SK-N-MC (cell line): ENCODE measurements at regions not wholly inside any gene's neighbourhood (a gene's known extent, or its start where the extent isn't known, plus 50 kb on each side); places are given as distances from the start of the nearest gene placed in this dataset.

Source experiments
- EZH2 ChIP-seq: fragments of 200-600 bp; sonication (generic); IDR thresholded peaks from one replicate; pipeline ENCODE4 v1.6.1; 2017; ENCODE audit warnings: antibody characterized with exemption
- POLR2AphosphoS5 ChIP-seq: IDR thresholded peaks from 2 replicates; pipeline ENCODE4 v1.6.1; 2012; ENCODE audit warnings: mild to moderate bottlenecking, low read depth, low read length, borderline replicate concordance

DNA sequence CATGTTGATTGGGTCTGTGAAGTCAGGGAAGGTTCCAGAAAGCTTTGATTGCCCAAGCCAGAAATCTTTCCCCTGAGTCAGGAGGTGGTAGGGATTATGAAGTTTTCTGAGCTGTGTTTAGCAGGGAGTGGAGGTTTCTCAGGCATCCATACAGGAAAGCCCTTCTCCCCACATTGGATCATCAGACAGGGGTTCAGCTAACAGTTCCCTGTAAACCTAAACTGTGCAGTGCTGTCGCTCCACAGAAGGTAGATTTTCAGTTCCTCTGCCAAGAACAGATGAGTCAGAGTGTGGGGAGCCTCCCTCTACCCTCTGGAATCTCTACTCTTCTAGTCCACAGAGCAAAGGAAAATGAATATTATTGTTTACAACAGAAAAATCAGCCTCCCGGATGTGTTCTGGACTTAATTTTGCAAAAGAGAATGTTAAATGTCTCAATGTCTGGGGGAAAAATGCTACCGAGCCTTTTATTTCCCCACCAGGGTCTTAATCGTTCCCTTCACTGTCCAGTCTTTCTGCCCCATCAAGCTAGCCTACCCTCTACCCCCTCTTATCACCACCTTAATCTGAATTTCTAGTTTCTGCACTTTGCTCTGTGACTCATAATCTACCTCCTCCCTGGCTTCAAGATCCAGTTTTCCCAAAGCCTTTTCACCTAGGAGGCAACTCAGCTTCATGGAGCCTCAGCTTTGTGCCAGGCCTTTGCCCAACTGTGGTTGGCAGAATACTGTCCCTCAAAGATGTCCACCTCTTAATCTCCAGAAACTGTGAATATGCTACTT lies 355.6 kb downstream of the PRDM2 start:
- TF ChIP-seq POLR2AphosphoS5 (no peak), EZH2 (no peak)
